NCI-H146 treated with DMSO at 0.1 percent for 48 hours (cell line): ENCODE measurements at regions not wholly inside any gene's neighbourhood (a gene's known extent, or its start where the extent isn't known, plus 50 kb on each side); places are given as distances from the start of the nearest gene placed in this dataset.
"Not testable (repeated sequence)": the region's sequence is repeated elsewhere in the genome, so short reads cannot be mapped to it uniquely, and the experiment has no call there.

Source experiments
- DNase-seq: peaks from one replicate; lab custom pipeline; 2025; ENCODE audit not compliant: unreplicated experiment; lab: John Stamatoyannopoulos, UW

- no peak for DNase-seq
Measured at GRCh38 chr17:63171428-63172393, 205.7 kb downstream of the TANC2 start.

DNA sequence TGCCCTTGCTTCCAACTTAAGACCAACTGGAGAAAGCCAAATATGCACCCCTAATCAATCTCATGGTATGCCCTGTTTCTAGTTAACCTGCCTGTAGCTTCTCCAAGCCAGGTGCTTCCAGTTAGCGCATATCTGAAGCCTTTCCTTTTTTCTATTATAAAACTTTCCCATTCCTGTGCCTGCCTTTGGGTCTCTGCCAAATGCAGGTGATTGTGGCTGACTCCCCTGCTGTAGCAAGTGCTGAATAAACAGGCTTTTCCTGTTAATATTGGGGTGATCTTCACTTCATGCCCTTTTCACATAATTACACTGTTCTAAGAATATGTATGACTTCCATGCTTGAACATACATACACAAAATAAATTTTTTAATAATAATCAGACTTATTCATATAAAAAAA, 207.4 kb downstream of the TANC2 start:
- no peak for DNase-seq

- no peak for DNase-seq
Measured at GRCh38 chr17:63173903-63174302, 207.9 kb downstream of the TANC2 start.

- no peak for DNase-seq
Measured at GRCh38 chr17:63178530-63178929, 212.5 kb downstream of the TANC2 start.

DNA sequence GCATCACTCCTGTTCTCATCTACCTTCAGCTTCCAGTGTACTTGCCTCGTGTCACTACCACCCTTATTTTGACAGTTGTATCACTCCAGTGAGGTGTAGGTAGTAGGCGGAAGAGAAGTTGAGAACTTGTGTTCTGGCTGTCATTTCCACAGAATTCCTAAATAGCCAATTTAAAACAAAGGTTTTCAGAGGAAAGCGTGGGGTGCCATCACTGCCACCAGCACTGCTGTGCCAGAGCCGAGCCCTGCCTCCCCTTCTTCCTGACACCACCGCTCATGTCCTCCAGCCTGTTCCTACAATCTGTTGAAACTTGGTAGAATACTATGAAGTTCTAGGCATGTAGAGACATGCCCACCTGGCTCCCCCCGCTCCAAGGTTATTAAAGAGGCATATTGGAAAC, 215.8 kb downstream of the TANC2 start:
- DNase-seq, result no peak

DNA sequence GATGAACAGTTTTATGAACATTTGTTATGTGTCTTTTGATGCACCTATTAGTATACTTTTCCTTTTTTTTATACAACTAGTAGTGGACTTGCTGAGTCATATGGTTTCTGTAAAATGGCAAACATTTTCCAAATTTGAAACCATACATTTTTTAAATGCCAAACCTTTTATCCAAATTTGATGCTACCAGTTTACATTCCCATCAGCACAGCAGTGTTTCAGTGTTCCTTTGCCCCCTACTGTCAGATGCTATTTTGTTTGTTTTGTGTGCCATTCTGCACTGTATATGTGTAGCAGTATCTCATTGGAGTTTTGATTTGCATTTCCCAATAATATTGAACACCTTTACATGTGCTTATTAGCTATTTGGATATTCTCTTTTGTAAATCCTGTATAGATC, 219.4 kb downstream of the TANC2 start:
- DNase-seq, result no peak

DNA sequence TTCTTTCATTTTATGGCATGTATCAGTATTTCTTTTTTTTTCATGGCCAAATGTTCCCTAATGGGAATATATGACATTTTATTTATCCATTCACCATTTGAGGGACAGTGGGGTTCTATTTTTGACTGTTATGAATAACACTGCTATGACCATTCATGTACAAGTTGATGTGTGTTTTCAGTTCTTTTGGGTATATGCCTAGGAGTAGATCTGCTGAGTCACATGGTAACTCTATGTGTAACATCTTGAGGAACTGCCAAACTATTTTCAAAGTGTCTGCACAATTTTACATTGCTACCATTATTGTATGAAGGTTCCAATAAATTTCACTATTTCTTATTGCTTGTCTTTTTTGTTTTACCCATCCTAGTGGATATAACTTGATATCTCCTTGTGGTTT, 223.0 kb downstream of the TANC2 start:
- DNase-seq, result no peak

DNA sequence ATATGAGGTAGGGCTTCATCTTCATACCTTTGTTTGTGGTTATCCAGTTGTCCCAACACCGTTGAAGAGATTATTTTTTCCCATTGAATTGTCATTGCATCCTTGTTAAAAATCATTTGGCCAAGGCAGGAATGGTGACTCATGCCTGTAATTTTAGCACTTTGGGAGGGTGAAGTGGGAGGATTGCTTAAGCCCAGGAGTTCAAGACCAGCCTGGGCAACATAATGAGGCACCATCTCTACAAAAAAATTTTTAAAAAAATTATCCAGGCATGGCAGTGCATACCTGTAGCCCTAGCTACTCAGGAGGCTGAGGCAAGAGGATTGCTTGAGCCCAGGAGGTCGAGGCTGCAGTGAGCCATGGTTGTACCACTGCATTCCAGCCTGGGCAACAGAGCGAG, 223.9 kb downstream of the TANC2 start:
- DNase-seq, result no peak

GRCh38 chr17:63190821-63191370, 224.9 kb downstream of the TANC2 start:
- DNase-seq, result no peak

- DNase-seq, result no peak
Measured at GRCh38 chr17:63191610-63192009, 225.6 kb downstream of the TANC2 start.

DNA sequence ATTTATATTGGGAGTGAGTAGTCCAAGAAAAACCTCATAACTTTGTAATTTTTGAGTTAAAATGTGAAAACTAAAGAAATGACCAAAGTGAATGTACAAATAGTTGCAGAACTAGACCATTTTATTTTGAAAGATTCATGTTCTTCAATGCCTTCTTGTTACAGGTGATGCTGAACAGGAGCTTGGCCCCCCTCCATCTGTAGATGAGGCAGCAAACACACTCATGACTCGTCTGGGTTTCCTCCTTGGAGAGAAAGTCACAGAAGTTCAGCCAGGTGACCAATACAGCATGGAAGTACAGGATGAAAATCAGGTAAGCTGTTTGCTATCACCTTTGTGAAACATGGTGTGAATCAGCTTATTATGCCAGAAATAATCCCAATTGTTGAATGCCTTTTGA, 227.8 kb downstream of the TANC2 start:
- no peak for DNase-seq

- DNase-seq, result no peak
Measured at GRCh38 chr17:63196772-63197335, 230.8 kb downstream of the TANC2 start.

DNA sequence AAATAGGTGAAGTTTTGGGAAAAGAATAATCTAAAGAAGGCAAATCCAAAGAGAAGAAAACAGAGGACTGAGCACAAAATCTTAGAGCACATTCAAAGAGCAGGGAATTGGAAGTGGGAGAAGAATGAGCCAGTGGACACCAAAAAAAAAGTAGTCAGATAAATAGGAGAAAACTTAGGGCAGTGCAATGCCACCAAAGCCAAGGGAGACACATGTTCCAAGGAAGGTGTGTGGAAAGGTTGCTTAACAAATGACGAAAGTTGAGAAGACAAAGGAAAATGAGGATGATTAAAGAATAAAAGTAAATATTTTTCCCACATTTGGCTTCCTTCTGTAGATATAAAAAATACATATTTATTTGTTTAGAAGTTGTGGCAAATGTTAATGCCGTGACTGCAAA, 237.6 kb downstream of the TANC2 start:
- no peak for DNase-seq

DNA sequence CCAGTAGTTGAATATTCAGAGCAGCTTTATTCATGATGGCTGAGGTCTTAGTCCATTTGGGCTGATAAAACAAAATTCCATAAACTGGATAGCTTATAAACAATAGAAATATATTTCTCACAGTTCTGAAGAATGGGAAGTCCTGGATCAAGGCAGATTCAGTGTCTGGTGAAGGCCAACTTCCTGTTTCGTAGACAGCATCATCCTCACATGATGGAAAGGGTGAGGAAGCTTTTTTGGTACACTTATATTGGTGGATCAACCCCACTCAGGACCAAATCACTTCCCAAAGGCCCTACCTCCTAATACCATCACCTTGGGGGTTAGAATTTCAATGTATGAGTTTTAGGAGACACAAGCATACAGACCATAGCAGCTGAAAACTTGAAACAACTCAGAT, 224.2 kb downstream of the CYB561 start:
- no peak for DNase-seq

DNA sequence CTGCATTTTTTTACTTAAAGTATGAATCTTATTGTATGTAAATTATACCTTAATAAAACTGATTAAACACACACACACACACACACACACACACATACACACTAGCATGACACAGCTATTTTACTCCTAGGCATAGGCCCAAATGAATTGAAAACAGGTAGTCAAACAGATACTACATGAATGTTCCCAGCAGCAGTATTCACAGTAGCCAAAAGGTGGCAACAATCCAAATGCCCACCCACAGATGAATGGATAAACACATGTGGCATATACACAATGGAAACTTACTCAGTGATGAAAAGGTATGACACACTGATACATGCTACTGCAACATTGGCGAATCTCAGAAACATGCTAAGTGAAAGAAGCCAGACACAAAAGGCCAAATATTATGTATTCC, 223.5 kb downstream of the CYB561 start:
- DNase-seq, result no peak

GRCh38 chr17:63223212-63223911, 222.7 kb downstream of the CYB561 start:
- DNase-seq, result no peak

DNA sequence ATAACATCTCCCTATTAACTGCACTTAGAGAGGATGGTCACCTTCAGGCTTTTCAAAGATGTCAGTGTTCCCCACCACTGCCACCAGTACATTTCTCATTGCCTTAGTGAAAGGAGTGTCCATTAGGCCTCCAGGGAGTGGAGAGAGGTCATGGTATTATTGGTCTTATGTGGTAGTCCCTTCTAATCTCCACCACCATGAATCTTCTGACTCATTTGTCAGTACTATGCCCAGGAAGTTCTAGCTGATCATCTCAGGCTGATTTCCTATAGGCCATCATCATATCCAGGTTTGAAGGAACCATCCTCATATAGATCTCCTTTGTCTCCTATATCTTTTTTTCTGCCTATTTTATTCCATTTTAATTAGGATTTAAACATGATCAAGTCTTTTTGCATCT, 221.5 kb downstream of the CYB561 start:
- no peak for DNase-seq

GRCh38 chr17:63226720-63227119, 219.4 kb downstream of the CYB561 start:
- DNase-seq, result not testable (repeated sequence)

DNA sequence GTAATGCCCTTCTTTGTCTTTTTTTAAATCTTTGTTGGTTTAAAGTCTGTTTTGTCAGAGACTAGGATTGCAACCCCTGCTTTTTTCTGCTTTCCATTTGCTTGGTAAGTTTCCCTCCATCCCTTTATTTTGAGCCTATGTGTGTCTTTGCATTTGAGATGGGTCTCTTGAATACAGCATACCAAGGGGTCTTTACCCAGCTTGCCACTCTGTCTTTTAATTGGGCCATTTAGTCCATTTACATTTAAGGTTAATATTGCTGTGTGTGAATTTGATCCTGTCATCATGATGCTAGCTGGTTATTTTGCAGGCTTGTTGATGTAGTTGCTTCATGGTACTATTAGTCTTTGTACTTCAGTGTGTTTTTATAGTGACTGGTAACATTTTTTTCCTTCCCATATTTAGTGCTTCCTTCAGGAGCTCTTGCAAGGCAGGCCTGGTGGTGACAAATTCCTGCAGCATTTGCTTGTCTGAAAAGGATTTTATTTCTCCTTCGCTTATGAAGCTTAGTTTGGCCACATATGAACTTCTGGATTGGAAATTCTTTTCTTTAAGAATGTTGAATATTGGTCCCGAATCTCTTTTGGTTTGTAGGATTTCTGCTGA, 215.0 kb downstream of the CYB561 start:
- not testable (repeated sequence) for DNase-seq

DNA sequence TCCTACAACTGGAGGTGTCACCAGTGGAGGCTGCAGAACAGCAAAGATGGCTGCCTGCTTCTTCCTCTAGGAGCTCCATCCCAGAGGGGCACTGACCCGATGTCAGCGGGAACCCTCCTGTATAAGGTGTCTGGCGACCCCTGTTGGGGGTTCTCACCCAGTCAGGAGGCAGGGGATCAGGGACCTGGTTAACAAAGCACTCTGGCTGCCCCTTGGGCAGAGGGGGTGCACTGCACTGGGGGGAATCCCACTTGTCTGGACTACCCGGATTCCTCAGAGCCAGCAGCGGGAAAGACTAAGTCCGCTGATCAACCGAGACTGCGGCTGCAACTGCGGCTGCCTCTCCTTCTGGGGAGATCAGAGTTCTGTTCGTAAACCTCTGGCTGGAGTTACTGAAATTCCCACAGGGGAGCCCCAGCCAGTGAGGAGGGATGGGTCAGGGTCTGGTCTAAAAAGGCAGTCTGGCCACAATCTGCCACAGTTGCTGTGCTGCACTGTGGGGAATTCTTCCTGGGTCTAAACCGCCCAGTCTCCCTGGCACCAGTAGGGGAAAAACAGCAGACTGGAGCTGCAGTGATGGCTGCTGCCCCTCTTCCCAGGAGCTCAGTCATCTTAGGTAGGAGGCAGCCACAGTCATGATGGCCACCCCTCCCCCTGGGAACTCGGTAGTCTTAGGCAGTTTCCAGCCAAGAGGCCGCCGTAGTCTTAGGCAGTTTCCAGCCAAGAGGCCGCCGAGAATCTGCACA, 213.4 kb downstream of the CYB561 start:
- no peak for DNase-seq

- DNase-seq, result no peak
Measured at GRCh38 chr17:63240106-63240505, 206.0 kb downstream of the CYB561 start.
